Thyroid gland (tissue), 4 donors: ENCODE measurements at regions not wholly inside any gene's neighbourhood (a gene's known extent, or its start where the extent isn't known, plus 50 kb on each side); places are given as distances from the start of the nearest gene placed in this dataset.

Experiments used
- DNase-seq, 2 donors: peaks; one replicate each; pipeline ENCODE4 v3.0.0-alpha.2; 2019
- H3K27ac ChIP-seq, 3 donors: fragments of 200-600 bp; sonication (generic); 1 replicate in 2 of 3; 2 replicates in 1 of 3; pipeline ENCODE4 v1.5.1; 2016 to 2019; ENCODE audit warnings: mild to moderate bottlenecking in 1 of 3, moderate library complexity in 1 of 3
- H3K27me3 ChIP-seq: fragments of 200-600 bp; sonication (generic); one replicate; pipeline ENCODE4 v1.5.1; 2019
- H3K36me3 ChIP-seq, 2 donors: fragments of 200-600 bp; sonication (generic); one replicate each; pipeline ENCODE4 v1.5.1; 2016 to 2019
- H3K4me1 ChIP-seq, 2 donors: fragments of 200-600 bp; sonication (generic); one replicate each; pipeline ENCODE4 v1.5.1; 2017 to 2019
- H3K4me3 ChIP-seq, 3 donors: fragments of 200-600 bp; sonication (generic); replicated peaks in 1 of 3; 1 replicate in 2 of 3; 2 replicates in 1 of 3; pipeline ENCODE4 v1.5.1; 2016; ENCODE audit warnings: mild to moderate bottlenecking in 1 of 3
- H3K9me3 ChIP-seq: fragments of 200-600 bp; sonication (generic); one replicate; pipeline ENCODE4 v1.5.1; 2017
- CTCF ChIP-seq, 6 experiments: fragments of 200-600 bp in 3 of 6; fragments of 450-650 bp in 3 of 6; sonication (generic) in 3 of 6; IDR thresholded peaks; one replicate each; pipeline ENCODE4 v1.5.1; 2016 to 2019; ENCODE audit warnings: antibody characterized with exemption in 6 of 6, mild to moderate bottlenecking in 2 of 6, inconsistent platforms in 1 of 6, moderate library complexity in 1 of 6
- POLR2A ChIP-seq, 2 donors: fragments of 450-650 bp; IDR thresholded peaks; one replicate each; pipeline ENCODE4 v1.6.1; 2017; ENCODE audit warnings: antibody characterized with exemption in 2 of 2, mild to moderate bottlenecking in 2 of 2, moderate library complexity in 1 of 2
- WGBS, 2 donors: methylation state at CpG; one replicate each; pipeline ENCODE4 v1.1.5; 2017; 5-methylcytosine and 5-hydroxymethylcytosine counted together
- intact Hi-C: fragments of 100-400 bp; cut with DNase I; formaldehyde crosslinking; loops from one replicate; pipeline ENCODE4 v1.15.1; 2023

GRCh38 chr6:43919774-43920173, 149.8 kb downstream of the VEGFA start:
- TF ChIP-seq CTCF (IDR thresholded peaks at IDR 0.05): no peak
- no peak for TF ChIP-seq POLR2A (IDR thresholded peaks at IDR 0.05)
- Histone ChIP-seq H3K4me3 (no peak overlapping the region), H3K36me3 (no peaks in the 10 kb centered on the region), H3K9me3 (no peaks in the 10 kb centered on the region), H3K27me3 (no peaks in the 10 kb centered on the region), H3K27ac (no peak overlapping the region), H3K4me1 (peaks cover 36 to 64% of the 10 kb centered on the region in 2 donors)
- intact Hi-C loops: no loop called here
- 93 to 97% methylated on average over 2 of the region's 2 CpGs for WGBS, 2 donors
- no peak for DNase-seq

- Histone ChIP-seq H3K9me3 (no peaks in the 10 kb centered on the region), H3K27me3 (no peaks in the 10 kb centered on the region), H3K4me3 (no peak overlapping the region), H3K36me3 (no peaks in the 10 kb centered on the region), H3K27ac (no peak overlapping the region), H3K4me1 (peaks cover 44 to 66% of the 10 kb centered on the region in 2 donors)
- 95 to 98% methylated on average over 6 of the region's 6 CpGs for WGBS, 2 donors
- intact Hi-C loops: no loop called here
- no peak for DNase-seq
- TF ChIP-seq CTCF (IDR thresholded peaks at IDR 0.05): no peak
- no peak for TF ChIP-seq POLR2A (IDR thresholded peaks at IDR 0.05)
Observed at GRCh38 chr6:43917878-43918382, 147.9 kb downstream of the VEGFA start.

GRCh38 chr6:43916924-43917877, 147.2 kb downstream of the VEGFA start:
- 84 to 88% methylated on average over 11 to 12 of the region's 12 CpGs for WGBS, 2 donors
- intact Hi-C loops: no loop called here
- Histone ChIP-seq H3K4me1 (peaks cover 40 to 66% of the 10 kb centered on the region in 2 donors), H3K27ac (peak overlapping the region in 2 of 3 donors; percentile 50 to 73), H3K4me3 (no peak overlapping the region), H3K9me3 (no peaks in the 10 kb centered on the region), H3K36me3 (no peaks in the 10 kb centered on the region), H3K27me3 (no peaks in the 10 kb centered on the region)
- peak in 1 of 2 donors; percentile 30 for DNase-seq
- TF ChIP-seq CTCF (IDR thresholded peaks at IDR 0.05): no peak
- no peak for TF ChIP-seq POLR2A (IDR thresholded peaks at IDR 0.05)

- Histone ChIP-seq H3K36me3 (no peaks in the 10 kb centered on the region), H3K9me3 (no peaks in the 10 kb centered on the region), H3K27me3 (no peaks in the 10 kb centered on the region), H3K4me1 (peaks cover 39 to 66% of the 10 kb centered on the region in 2 donors), H3K4me3 (no peak overlapping the region), H3K27ac (peak overlapping the region; percentile 50 to 81 (median 73))
- DNase-seq: no peak
- intact Hi-C loops: no loop called here
- WGBS, 2 donors: 73 to 82% methylated on average over 8 of the region's 8 CpGs
- no peak for TF ChIP-seq CTCF (IDR thresholded peaks at IDR 0.05)
- TF ChIP-seq POLR2A (IDR thresholded peaks at IDR 0.05): no peak
Observed at GRCh38 chr6:43915986-43916923, 146.2 kb downstream of the VEGFA start.
